HFFc6 (cell line): ENCODE measurements at regions not wholly inside any gene's neighbourhood (a gene's known extent, or its start where the extent isn't known, plus 50 kb on each side); places are given as distances from the start of the nearest gene placed in this dataset.

ENCODE experiments used
- DNase-seq: peaks from one replicate; pipeline ENCODE4 v3.0.0-alpha.2; 2018
- H3K27ac Mint-ChIP-seq: 2 replicates; pipeline ENCODE4 v1.8.0; 2020; ENCODE audit warnings: mild to moderate bottlenecking, mixed read lengths
- H3K27me3 Mint-ChIP-seq: 2 replicates; pipeline ENCODE4 v1.8.0; 2021; ENCODE audit warnings: mild to moderate bottlenecking, moderate library complexity, mixed read lengths; ENCODE audit not compliant: insufficient read depth
- H3K36me3 Mint-ChIP-seq: 2 replicates; pipeline ENCODE4 v1.8.0; 2021; ENCODE audit warnings: low read depth, mixed read lengths
- H3K4me1 Mint-ChIP-seq: 2 replicates; pipeline ENCODE4 v1.8.0; 2020; ENCODE audit warnings: low read depth, mixed read lengths
- H3K4me3 Mint-ChIP-seq: 2 replicates; pipeline ENCODE4 v1.8.0; 2020; ENCODE audit warnings: mild to moderate bottlenecking, moderate library complexity, mixed read lengths
- H3K9me3 Mint-ChIP-seq: 2 replicates; pipeline ENCODE4 v1.8.0; 2020; ENCODE audit warnings: mild to moderate bottlenecking, mixed read lengths
- CTCF ChIP-seq: fragments of 200-600 bp; sonication (generic); IDR thresholded peaks from 2 replicates; pipeline ENCODE4 v1.5.0; 2021; ENCODE audit warnings: antibody characterized with exemption, mild to moderate bottlenecking

DNA sequence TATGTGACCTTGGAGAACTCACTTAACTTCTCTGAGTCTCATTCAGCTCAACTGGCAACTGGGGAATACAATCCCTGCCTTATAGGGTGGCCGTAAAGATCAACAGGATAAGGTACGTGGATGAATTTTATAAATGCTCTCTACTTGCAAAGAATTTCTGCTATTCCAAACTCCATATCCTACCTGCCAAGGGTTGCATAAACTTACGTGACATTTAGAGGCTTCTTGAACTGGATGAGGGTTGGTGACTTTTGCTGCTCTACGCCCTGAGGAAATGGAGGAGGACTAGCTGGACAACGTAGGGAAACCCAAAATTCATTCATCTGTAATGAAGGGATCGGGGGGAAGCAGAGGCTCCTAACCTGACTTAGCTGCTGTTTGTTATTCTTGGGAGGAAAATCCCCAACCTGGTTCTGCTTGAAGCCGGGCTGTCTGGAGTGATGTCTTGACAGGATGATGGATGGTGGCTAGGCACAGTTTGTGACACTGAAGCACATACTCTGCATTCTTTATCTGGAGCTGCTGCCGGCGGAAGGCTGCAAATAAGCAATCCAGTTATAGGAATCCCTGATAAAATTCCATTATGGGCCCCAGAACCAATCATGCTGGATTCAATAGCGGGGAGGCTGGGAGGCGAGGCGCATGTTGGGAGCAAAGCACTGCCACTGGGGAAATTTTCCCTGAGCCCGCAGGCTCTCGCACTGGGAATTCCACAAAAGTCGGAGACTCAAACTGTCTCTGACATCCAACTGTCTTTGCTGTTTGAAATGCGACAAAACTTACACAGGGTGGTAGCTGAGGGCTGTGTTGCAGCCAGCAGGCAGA, 94.7 kb upstream of the SDK2 start:
- Mint-ChIP-seq H3K27ac (no peak overlapping the region), H3K4me1 (no peaks in the 10 kb centered on the region), H3K9me3 (peaks cover 85% of the 10 kb centered on the region), H3K36me3 (no peaks in the 10 kb centered on the region; the same call in 1 of the 2 replicates), H3K4me3 (no peak overlapping the region), H3K27me3 (peaks cover 2% of the 10 kb centered on the region; the same call in 1 of the 2 replicates)
- DNase-seq: no peak
- TF ChIP-seq CTCF: no peak

DNA sequence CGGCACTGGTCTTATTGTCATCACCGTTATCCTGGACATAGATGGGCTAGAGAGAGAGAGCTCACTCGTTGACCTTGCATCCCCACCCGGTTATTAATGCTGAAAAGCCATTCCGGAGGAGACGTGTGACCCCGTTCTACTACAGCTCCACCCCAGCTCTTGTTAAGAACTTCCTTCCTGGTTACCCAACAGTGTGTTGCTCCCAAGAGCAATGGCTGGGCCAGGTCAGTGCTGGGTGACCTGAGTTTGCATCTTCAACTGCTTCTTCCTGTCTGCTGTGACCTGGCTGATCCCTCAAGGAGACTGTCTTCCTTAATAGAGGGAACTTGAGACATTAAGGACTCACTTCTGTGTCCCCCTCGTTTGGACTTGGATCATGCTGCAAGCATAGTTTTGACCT, 96.1 kb upstream of the SDK2 start:
- TF ChIP-seq CTCF: no peak
- H3K27ac Mint-ChIP-seq: no peak overlapping the region
- no peak for DNase-seq
- H3K27me3 Mint-ChIP-seq: peaks cover 4% of the 10 kb centered on the region
- H3K4me1 Mint-ChIP-seq: no peaks in the 10 kb centered on the region
- no peak overlapping the region for H3K4me3 Mint-ChIP-seq
- peaks cover 82% of the 10 kb centered on the region for H3K9me3 Mint-ChIP-seq
- H3K36me3 Mint-ChIP-seq: peaks cover 5% of the 10 kb centered on the region

DNA sequence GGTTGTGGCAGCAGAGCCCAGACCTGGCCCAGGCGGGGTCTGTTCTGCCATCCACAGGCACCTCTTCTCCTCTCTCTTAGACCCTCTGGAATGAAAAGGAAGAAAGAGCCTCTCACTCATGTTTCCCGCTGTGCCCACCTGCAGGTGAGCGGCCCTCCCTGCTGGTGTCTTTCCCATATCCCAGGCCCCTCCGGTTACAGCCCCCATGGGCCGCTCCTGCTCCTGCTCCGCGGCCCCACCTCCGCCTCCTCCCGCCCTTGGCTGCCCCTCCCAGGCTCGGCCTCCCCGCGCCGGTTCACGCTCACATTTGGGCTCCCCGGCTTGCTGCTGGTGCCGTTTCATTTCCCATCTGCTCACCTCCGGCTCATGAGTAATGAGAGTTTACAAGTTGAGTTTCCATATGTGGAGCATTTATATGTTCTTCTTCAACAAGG, 98.7 kb upstream of the SDK2 start:
- Mint-ChIP-seq H3K9me3 (peaks cover 83% of the 10 kb centered on the region), H3K27me3 (peaks cover 4% of the 10 kb centered on the region), H3K27ac (no peak overlapping the region), H3K4me1 (no peaks in the 10 kb centered on the region), H3K4me3 (no peak overlapping the region), H3K36me3 (peaks cover 5% of the 10 kb centered on the region)
- no peak for TF ChIP-seq CTCF
- DNase-seq: no peak

DNA sequence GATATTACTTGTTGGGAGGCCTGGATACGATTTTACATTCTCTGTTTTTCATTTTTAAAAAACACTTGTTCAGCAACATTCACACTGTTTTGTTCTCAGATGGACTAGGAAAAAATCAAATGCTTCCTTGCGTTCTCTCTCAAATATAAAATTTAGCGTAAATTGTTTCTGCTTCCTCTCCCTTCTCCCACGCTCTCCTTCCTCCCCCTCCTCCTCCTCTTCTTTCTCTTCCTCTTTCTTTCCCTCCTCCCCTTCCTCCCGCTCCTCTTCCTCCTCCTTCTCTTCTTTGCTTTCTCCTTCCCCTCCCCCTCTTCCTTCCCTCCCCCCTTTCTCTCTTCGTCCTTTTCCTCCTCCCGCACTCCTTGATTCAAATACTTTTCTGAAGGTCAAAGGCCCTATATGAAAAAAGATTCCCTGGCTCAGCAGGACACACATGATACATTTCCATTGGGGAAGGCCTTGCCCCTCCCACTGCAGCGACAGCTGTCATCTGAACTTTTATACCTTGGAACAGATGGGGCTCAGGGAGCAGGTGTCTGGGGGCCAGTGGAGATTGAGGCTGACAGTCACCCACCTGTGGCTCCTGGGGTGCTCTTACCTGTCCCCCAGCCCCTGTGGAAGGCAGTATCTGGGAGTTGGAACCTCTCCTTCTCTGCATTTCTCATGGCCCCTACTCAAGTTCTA, 99.4 kb upstream of the SDK2 start:
- peaks cover 4% of the 10 kb centered on the region for H3K27me3 Mint-ChIP-seq
- no peak overlapping the region for H3K4me3 Mint-ChIP-seq
- peaks cover 5% of the 10 kb centered on the region for H3K36me3 Mint-ChIP-seq
- no peaks in the 10 kb centered on the region for H3K4me1 Mint-ChIP-seq
- H3K9me3 Mint-ChIP-seq: peaks cover 86% of the 10 kb centered on the region
- TF ChIP-seq CTCF: no peak
- DNase-seq: no peak
- no peak overlapping the region for H3K27ac Mint-ChIP-seq

DNA sequence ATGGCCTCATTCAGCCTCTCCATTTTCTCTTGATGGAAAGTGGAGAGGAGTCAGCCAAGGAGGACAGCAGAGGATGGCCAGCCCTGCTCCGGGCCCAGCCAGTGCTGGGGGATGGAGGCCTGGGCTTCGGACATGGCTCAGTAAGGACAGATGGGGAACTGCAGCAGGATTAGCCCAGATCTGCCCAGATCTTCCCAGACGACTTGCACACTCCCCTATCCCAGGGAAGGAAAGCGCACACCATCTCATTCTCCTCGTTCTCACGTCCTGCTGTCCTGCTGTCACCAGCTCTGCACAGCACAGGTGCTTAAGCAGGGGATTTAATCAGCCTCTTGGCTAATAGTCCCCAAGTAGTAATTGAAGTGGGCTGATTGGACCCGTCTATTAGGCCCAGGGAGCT, 100.2 kb upstream of the SDK2 start:
- Mint-ChIP-seq H3K27me3 (peaks cover 4% of the 10 kb centered on the region), H3K9me3 (peaks cover 87% of the 10 kb centered on the region), H3K36me3 (peaks cover 5% of the 10 kb centered on the region), H3K4me1 (no peaks in the 10 kb centered on the region), H3K4me3 (no peak overlapping the region), H3K27ac (no peak overlapping the region)
- no peak for DNase-seq
- no peak for TF ChIP-seq CTCF
